Upper lobe of left lung (tissue), 6 donors: ENCODE measurements at regions not wholly inside any gene's neighbourhood (a gene's known extent, or its start where the extent isn't known, plus 50 kb on each side); places are given as distances from the start of the nearest gene placed in this dataset.

Experiments used
- ATAC-seq, 2 donors: fragments of 200-7000 bp; cut with Tn5 transposase; one replicate each; pipeline ENCODE4 v1.9.1; 2022; ENCODE audit warnings: mild to moderate bottlenecking in 2 of 2, moderate library complexity in 2 of 2; ENCODE audit not compliant: low FRiP score in 2 of 2
- DNase-seq, 2 donors: peaks; one replicate each; pipeline ENCODE4 v3.0.0-alpha.2; 2019 to 2020
- H3K27ac ChIP-seq, 4 donors: fragments of 200-600 bp; sonication (generic); one replicate each; pipeline ENCODE4 v1.5.1; 2016 to 2019
- H3K27me3 ChIP-seq, 4 donors: fragments of 200-600 bp; sonication (generic); one replicate each; pipeline ENCODE4 v1.5.1; 2017 to 2019
- H3K36me3 ChIP-seq, 4 donors: fragments of 200-600 bp; sonication (generic); one replicate each; pipeline ENCODE4 v1.5.1; 2016 to 2019
- H3K4me1 ChIP-seq, 4 donors: fragments of 200-600 bp; sonication (generic); one replicate each; pipeline ENCODE4 v1.5.1; 2018 to 2019
- H3K4me3 ChIP-seq, 4 donors: fragments of 200-600 bp; sonication (generic); one replicate each; pipeline ENCODE4 v1.5.1; 2017 to 2019; ENCODE audit warnings: mild to moderate bottlenecking in 2 of 4, moderate library complexity in 1 of 4
- H3K9me3 ChIP-seq, 4 donors: fragments of 200-600 bp; sonication (generic); one replicate each; pipeline ENCODE4 v1.5.1; 2018 to 2019
- EP300 ChIP-seq, 4 donors: sonication (generic); formaldehyde crosslinking; IDR thresholded peaks; one replicate each; pipeline ENCODE4 v1.5.1; 2017; ENCODE audit warnings: antibody characterized with exemption in 4 of 4, control low read depth in 2 of 4
- POLR2A ChIP-seq, 4 donors: fragments of 450-650 bp; IDR thresholded peaks; one replicate each; pipeline ENCODE4 v1.5.1; 2016 to 2017; ENCODE audit warnings: antibody characterized with exemption in 4 of 4, mild to moderate bottlenecking in 2 of 4
- POLR2AphosphoS5 ChIP-seq, 2 donors: sonication (generic); formaldehyde crosslinking; IDR thresholded peaks; one replicate each; pipeline ENCODE4 v1.5.1; 2017; ENCODE audit warnings: antibody characterized with exemption in 2 of 2
- whole genome bisulfite sequencing, 2 donors: methylation state at CpG; one replicate each; pipeline ENCODE4 v1.1.5; 2017 to 2018; 5-methylcytosine and 5-hydroxymethylcytosine counted together
- TF ChIP-seq, protein P1 (sequence below), 6 experiments: fragments of 450-650 bp in 4 of 6; fragments of 200-600 bp in 2 of 6; sonication (generic) in 2 of 6; IDR thresholded peaks; one replicate each; pipeline ENCODE4 v1.5.1; 2016 to 2019; ENCODE audit warnings: antibody characterized with exemption in 6 of 6
- donor health status: DM: no; HTN: no; CAD: no; lungs with moderate emphysema.
- donor health status: DM: no; HTN: yes; CAD: no; lungs with severe emphysema.

DNA sequence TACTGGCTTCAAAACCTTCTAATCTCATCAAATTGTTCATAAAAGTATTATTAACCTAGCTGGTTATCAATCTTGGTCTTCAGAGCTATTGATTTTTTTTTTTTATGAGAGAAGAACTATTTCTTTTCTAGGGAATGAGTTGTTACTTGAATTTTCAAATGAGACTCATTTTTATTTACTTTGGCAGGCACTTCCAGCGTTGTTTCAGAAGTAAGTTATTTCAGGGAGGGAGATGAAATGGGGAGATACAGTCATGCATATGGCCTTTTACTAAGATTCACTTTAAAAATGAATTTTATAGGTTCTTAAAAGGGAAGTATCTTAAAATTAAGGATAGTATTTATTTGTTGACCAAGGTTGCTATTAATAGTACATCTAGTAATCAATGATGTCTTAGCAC is 129.6 kb downstream of the IZUMO3 start:
- Histone ChIP-seq H3K36me3 (no peaks in the 10 kb centered on the region), H3K27me3 (no peaks in the 10 kb centered on the region), H3K4me3 (no peak overlapping the region), H3K27ac (no peak overlapping the region), H3K4me1 (no peaks in the 10 kb centered on the region), H3K9me3 (no peaks in the 10 kb centered on the region)
- no peak for ATAC-seq
- TF ChIP-seq, protein P1, sequence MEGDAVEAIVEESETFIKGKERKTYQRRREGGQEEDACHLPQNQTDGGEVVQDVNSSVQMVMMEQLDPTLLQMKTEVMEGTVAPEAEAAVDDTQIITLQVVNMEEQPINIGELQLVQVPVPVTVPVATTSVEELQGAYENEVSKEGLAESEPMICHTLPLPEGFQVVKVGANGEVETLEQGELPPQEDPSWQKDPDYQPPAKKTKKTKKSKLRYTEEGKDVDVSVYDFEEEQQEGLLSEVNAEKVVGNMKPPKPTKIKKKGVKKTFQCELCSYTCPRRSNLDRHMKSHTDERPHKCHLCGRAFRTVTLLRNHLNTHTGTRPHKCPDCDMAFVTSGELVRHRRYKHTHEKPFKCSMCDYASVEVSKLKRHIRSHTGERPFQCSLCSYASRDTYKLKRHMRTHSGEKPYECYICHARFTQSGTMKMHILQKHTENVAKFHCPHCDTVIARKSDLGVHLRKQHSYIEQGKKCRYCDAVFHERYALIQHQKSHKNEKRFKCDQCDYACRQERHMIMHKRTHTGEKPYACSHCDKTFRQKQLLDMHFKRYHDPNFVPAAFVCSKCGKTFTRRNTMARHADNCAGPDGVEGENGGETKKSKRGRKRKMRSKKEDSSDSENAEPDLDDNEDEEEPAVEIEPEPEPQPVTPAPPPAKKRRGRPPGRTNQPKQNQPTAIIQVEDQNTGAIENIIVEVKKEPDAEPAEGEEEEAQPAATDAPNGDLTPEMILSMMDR (IDR thresholded peaks at IDR 0.05), result no peak
- TF ChIP-seq POLR2AphosphoS5 (IDR thresholded peaks at IDR 0.05), result no peak
- no peak for TF ChIP-seq EP300 (IDR thresholded peaks at IDR 0.05)
- TF ChIP-seq POLR2A (IDR thresholded peaks at IDR 0.05), result no peak
- no peak for DNase-seq
- 58 to 65% methylated on average over 1 of the region's 1 CpG for WGBS, 2 donors

DNA sequence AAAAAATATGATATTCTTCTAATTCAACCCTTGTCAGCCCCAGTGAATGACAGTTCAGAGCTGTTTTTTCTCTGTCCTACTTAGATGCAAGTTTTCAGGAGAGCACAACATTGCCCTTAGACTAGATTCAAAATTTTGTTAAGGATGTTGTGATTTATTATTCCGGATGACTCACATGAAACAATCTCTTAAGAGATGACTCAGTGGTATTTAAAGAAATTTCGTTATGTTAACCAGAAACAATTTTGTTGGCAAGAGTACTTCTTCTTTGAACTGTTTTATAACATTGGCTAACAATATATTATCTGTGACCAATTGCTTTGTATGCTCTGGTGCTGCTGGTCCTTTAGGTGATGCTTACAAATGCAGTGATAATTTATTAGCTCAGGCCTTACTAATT is 132.0 kb downstream of the IZUMO3 start:
- Histone ChIP-seq H3K9me3 (no peaks in the 10 kb centered on the region), H3K4me3 (no peak overlapping the region), H3K4me1 (no peaks in the 10 kb centered on the region), H3K36me3 (no peaks in the 10 kb centered on the region), H3K27me3 (no peaks in the 10 kb centered on the region), H3K27ac (no peak overlapping the region)
- 62 to 64% methylated on average over 2 of the region's 2 CpGs for WGBS, 2 donors
- DNase-seq, result no peak
- TF ChIP-seq EP300 (IDR thresholded peaks at IDR 0.05) (no peak), POLR2AphosphoS5 (IDR thresholded peaks at IDR 0.05) (no peak), POLR2A (IDR thresholded peaks at IDR 0.05) (no peak)
- TF ChIP-seq, protein P1 (IDR thresholded peaks at IDR 0.05), result no peak
- ATAC-seq, result no peak

DNA sequence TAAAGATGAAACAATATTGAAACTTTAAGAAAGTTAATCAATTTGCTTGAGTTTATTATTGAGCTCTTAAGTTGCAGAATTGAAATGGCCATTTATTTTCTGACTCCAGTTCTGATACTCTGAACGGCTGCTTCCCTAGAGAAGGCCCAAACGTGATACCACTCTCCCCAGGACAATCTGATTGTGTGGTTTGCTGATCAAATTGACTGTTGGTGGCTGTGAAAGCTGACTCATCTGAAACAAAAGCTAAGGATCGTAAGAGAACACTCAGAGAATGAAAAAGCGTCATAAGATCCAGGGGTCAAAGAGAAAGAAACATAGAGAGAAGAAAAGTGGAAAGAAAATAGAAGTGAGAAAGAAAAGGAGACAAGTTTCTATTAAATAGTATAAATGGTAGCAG is 147.2 kb downstream of the IZUMO3 start:
- Histone ChIP-seq H3K4me3 (no peak overlapping the region), H3K36me3 (no peaks in the 10 kb centered on the region), H3K9me3 (no peaks in the 10 kb centered on the region), H3K4me1 (no peaks in the 10 kb centered on the region), H3K27me3 (no peaks in the 10 kb centered on the region), H3K27ac (no peak overlapping the region)
- ATAC-seq, result no peak
- no peak for TF ChIP-seq POLR2AphosphoS5 (IDR thresholded peaks at IDR 0.05)
- TF ChIP-seq, protein P1 (IDR thresholded peaks at IDR 0.05), result no peak
- TF ChIP-seq EP300 (IDR thresholded peaks at IDR 0.05), result no peak
- no peak for TF ChIP-seq POLR2A (IDR thresholded peaks at IDR 0.05)
- no peak for DNase-seq
- WGBS, 2 donors, result 44 to 46% methylated on average over 4 of the region's 4 CpGs

DNA sequence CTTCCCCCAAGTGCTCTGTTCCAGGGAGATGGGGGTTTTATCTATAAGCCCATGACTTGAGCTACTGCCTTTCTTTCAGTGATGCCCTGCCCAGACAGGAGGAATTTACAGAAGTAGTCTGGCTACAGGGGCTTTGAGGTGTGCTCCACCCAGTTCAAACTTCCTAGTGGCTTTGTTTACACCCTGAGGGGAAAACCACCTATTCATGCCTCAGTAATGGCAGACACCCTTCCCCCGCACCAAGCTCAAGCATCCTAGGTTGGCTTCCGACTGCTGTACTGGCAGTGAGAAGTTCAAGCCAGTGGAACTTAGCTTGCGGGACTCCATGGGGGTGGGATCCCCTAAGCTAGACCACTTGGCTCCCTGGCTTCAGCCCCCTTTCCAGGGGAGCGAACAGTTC is 154.6 kb downstream of the IZUMO3 start:
- WGBS, 2 donors, result 88 to 100% methylated on average over 1 to 4 of the region's 4 CpGs
- no peaks in the 10 kb centered on the region for H3K36me3 ChIP-seq

DNA sequence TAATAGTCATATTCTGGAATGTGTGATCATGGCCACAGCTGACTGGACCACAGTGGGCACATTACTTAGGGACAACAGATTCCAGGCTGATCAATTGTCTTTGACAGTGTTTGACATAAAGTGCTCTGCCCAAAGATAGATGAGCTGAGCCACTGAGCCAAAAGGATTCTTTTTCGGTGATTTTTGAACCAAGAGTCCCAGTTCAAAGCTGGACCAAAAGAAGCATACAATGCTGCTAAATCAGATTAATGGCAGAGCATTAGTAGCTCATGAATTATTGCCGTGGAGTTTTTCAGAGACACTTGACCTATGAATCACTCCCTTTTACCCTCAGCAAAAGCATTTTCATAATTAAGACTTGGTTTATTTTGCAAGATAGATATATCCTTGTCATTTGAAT is 160.6 kb downstream of the IZUMO3 start:
- Histone ChIP-seq H3K36me3 (no peaks in the 10 kb centered on the region), H3K4me3 (no peak overlapping the region), H3K4me1 (no peaks in the 10 kb centered on the region), H3K27me3 (no peaks in the 10 kb centered on the region), H3K27ac (no peak overlapping the region), H3K9me3 (no peaks in the 10 kb centered on the region)
- no peak for ATAC-seq
- TF ChIP-seq POLR2AphosphoS5 (IDR thresholded peaks at IDR 0.05) (no peak), POLR2A (IDR thresholded peaks at IDR 0.05) (no peak), EP300 (IDR thresholded peaks at IDR 0.05) (no peak)
- TF ChIP-seq, protein P1 (IDR thresholded peaks at IDR 0.05), result no peak
- no peak for DNase-seq
- WGBS, 2 donors, result 57 to 62% methylated on average over 2 of the region's 2 CpGs

More for the DNA sequence above, 154.6 kb downstream of the IZUMO3 start:
- ATAC-seq (no peak), DNase-seq (no peak)
- H3K4me3 ChIP-seq, result no peak overlapping the region
- no peak for TF ChIP-seq POLR2AphosphoS5 (IDR thresholded peaks at IDR 0.05)
- no peaks in the 10 kb centered on the region for H3K4me1 ChIP-seq
- no peaks in the 10 kb centered on the region for H3K27me3 ChIP-seq
- H3K27ac ChIP-seq, result no peak overlapping the region
- peaks cover 0 to 11% (median 0%) of the 10 kb centered on the region in 4 donors for H3K9me3 ChIP-seq
